ENCODE measurements at regions not wholly inside any gene's neighbourhood (a gene's known extent, or its start where the extent isn't known, plus 50 kb on each side); places are given as distances from the start of the nearest gene placed in this dataset.

DNA sequence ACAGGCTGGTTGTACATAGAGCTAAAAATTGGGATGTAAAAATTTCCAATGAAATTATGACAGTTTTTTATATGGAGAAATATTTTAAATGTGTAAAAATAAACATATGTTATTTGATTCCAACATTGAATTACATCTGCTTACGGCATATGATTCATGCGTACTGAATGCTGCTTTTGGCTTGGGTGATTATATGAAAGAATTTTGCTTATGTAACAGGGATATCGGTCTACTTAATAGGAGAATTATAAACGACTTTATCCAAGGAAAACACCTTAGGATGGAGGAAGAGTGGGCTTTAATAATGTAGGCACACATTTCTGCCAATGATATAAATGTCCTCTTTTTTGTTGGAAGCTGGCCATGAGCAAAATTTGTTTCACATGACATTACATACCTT is 197.3 kb upstream of the GOT2 start:
- TF ChIP-seq POLR2AphosphoS5 (IDR thresholded peaks at IDR 0.05): no peak
- no peak for TF ChIP-seq POLR2A (IDR thresholded peaks at IDR 0.05)
- TF ChIP-seq, protein P1, sequence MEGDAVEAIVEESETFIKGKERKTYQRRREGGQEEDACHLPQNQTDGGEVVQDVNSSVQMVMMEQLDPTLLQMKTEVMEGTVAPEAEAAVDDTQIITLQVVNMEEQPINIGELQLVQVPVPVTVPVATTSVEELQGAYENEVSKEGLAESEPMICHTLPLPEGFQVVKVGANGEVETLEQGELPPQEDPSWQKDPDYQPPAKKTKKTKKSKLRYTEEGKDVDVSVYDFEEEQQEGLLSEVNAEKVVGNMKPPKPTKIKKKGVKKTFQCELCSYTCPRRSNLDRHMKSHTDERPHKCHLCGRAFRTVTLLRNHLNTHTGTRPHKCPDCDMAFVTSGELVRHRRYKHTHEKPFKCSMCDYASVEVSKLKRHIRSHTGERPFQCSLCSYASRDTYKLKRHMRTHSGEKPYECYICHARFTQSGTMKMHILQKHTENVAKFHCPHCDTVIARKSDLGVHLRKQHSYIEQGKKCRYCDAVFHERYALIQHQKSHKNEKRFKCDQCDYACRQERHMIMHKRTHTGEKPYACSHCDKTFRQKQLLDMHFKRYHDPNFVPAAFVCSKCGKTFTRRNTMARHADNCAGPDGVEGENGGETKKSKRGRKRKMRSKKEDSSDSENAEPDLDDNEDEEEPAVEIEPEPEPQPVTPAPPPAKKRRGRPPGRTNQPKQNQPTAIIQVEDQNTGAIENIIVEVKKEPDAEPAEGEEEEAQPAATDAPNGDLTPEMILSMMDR (IDR thresholded peaks at IDR 0.05): no peak
- TF ChIP-seq EP300 (IDR thresholded peaks at IDR 0.05): no peak
